ENCODE measurements at regions not wholly inside any gene's neighbourhood (a gene's known extent, or its start where the extent isn't known, plus 50 kb on each side); places are given as distances from the start of the nearest gene placed in this dataset.
A peak's percentile ranks its signal among the peaks of the same experiment; 100 is the strongest.

DNA sequence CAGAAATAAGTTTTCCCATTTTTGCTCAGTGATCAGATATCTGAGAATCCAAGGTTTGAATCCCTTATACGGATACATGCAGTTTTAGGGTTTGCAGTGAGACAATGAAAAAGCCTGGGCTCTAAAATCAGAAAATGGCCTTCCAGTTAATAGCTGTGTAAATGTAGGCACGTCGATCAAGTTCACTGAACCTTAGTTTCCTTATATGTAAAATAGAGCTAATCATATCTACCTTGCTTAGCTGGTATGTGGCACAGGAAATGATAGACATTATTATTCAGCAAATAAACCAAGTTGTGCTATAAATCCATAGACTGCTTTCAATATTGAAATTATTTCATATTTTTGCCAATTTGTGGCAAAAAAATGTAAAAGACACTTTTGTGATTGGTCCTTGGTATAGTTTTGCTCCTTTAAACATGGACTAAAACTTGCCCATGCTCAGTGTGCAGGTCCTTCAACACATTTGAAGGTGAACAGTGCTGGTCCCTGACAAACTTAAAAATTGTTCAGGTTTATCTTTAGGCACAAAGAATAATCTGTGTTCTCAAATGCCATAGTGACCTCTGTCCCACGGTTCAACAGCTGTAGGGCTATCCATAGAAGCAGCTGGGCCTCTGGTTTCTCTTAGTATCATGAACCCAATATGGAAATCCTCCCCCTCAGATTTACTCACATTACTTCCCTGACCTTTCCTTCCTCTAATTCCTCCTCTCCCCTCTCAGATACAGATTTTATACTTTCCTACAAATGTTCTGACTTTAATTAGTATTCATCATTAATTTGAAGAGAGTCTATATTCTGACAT is 51.0 kb downstream of the CCDC54 start:
- DNase-seq (ENCODE audit: low read depth in 1 of 2, low spot score in 1 of 2): no peak

DNA sequence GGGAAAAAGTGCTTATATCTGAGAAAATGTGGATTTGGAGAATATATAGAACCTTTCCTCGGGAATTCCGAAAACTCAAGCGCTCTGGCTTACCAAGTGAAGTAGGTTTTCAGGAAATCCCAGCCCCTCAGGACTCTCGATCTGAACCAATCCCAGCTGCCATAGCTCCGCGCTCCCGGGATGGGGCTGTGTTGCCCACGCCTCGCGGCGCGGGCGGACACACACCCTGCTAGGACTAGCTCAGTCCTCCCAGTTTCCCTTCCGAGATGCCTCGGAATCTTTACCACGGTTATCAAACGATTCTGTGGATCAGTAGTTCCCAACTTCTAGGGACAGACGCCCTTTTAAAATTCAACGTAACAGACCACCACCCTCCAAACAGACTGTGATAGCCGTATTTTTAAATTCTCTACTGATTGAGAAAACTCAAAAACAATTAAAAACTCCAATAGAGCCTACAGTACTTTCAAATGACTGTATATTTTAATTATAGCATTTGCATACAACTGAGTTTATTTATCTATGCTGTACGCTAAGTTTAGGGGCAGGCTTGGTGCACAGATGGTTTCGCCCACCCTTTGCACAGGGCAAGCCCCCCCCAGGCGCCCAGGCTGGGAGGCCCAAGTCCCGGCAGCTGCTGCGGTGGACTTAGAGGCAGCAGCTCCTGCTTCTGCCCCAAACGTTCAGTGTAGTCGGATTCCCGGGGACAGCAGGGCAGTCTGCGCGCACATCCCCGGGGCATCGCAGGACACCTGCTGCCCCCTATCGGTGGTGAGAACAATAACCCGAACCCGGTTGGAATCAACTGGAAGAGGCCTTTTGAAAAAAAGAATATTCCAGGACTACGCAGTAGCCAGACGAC is 52.3 kb downstream of the CCDC54 start:
- DNase-seq (ENCODE audit: low read depth in 1 of 2, low spot score in 1 of 2): peak; percentile 33 to 37

- DNase-seq (ENCODE audit: low read depth in 1 of 2, low spot score in 1 of 2): no peak
These were observed 53.2 kb downstream of the CCDC54 start for GRCh38 chr3:107430214-107430995.

DNA sequence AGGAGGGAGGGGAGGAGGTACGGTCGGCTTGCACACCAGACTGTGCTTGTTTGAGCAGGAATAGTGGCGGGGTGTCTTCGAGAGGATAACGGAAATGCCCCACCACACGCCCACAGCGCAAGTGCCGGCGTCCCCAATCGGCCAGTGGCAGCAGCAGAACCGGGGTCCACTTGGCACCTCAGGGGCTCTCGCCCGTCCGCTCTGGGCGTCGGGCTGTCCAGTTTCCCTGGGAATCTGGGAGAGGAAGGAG is 53.7 kb downstream of the CCDC54 start:
- DNase-seq (ENCODE audit: low read depth in 1 of 2, low spot score in 1 of 2): no peak

GRCh38 chr3:107431246-107432012 is 54.2 kb downstream of the CCDC54 start:
- DNase-seq (ENCODE audit: low read depth in 1 of 2, low spot score in 1 of 2): peak; percentile 15 to 23

DNA sequence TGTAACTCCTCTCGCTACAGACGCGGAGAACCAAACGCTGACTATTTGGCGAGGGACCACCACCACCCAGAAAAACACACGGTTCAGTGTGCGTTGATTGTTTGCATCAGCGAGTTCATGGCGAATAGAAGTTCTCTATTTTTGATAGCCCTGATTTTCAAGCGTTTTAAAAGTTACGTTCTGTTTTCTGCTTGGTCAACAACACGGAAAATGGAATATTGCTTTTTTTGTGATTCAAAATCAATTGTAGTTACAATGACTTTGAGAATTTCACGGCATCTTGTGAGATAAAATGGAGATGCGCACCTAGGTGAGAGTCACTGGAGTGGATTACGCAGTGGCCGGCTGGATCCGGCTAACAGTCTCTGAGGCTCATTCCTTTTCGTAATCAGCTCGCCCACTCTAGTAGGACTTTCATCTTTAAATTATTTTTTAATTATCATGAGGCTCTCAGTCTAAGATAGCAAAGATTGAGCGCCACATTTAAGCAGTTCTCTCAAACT is 54.8 kb downstream of the CCDC54 start:
- no peak for DNase-seq (ENCODE audit: low read depth in 1 of 2, low spot score in 1 of 2)

DNA sequence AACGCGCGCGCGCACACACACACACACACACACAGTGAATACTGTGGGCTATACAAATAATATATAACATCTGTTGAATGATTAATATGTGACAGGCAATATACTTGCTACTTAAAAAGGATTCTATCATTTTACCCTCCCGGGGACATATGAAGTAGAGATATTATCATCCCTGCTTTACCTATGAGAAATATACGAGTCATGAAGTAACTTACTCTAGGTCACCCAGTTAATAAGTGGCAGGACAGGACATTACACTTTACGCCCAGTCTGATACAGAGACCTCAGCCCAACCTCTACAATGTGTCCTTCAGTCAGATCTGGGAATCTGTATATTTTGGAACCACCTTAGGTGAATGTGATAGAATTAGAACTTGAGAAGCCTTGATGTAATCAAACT is 55.4 kb downstream of the CCDC54 start:
- no peak for DNase-seq (ENCODE audit: low read depth in 1 of 2, low spot score in 1 of 2)

GRCh38 chr3:107436029-107436428 is 58.8 kb downstream of the CCDC54 start:
- no peak for DNase-seq (ENCODE audit: low read depth in 1 of 2, low spot score in 1 of 2)

DNA sequence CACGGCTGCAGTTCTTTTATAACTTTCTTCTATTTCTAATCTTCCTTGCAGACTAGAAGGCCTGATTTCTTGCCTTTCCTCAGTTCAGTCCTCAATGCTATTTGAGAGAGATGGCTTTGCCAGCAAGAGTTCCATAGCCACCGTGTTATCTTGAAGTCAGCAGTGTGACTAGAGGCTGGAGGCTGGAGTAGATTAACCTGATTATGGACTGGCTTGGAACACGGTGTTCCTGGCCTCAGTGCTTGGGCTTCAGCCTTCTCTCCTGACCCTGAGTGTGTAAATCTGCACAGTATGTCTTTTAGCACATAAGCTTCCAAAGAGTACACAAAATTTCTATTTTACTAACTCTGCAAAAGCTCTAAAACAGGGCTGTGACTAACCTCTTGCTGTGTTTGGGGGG is 61.4 kb downstream of the CCDC54 start:
- no peak for DNase-seq (ENCODE audit: low read depth in 1 of 2, low spot score in 1 of 2)

- no peak for DNase-seq (ENCODE audit: low read depth in 1 of 2, low spot score in 1 of 2)
These were observed 64.4 kb downstream of the CCDC54 start for GRCh38 chr3:107441617-107442016.

- DNase-seq (ENCODE audit: low read depth in 1 of 2, low spot score in 1 of 2): no peak
These were observed 66.2 kb downstream of the CCDC54 start for GRCh38 chr3:107443461-107443860.

GRCh38 chr3:107446706-107447105 is 69.5 kb downstream of the CCDC54 start:
- no peak for DNase-seq (ENCODE audit: low read depth in 1 of 2, low spot score in 1 of 2)

DNA sequence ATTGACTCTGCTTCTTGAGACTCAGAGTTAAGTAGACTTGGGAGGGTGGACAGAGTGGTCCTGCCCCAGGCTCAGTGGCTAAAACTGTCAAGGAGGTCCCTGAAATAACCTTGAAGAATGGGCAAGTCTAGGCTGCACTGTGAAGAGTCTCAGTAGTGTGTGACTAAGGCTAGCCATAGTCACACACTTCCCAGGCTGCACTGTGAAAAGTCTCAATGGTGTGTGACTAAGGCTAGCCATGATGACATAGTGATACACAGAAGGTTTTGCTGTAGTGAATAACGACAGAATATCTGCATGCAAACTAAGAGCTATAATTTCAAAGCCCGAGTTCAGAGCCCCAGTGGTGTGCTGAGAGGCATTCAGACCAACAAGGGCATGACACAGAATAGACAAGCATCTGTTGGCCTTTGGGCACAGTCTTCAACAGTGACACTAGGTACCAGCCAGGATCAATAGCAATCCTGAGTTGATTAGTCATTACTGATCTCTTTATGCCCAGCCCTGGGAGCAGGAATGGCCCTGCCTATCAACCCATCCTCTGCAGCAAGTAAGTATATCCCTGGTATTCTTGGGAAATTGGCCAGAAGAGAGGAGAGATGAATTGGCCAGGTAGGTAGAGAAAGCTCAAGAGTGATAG is 72.4 kb upstream of the BBX start:
- no peak for DNase-seq (ENCODE audit: low read depth in 1 of 2, low spot score in 1 of 2)

DNA sequence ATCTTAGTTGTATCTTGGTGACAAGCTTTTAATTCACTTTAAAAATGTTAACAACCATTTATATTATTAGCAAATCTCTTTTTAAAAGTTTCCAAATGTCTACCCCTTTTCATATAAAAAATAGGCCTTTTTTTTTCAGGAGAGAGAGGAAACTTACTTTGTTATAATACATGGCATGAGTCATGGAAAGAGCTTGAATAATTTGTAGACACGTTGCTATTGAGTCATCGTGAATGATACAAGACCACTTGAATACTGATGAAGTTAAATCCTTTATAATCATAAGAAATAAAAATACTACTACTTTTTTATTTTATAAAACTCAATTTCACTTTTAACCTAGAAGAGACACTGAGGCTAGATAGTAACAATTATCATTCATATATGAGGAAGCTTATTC is 70.3 kb upstream of the BBX start:
- no peak for DNase-seq (ENCODE audit: low read depth in 1 of 2, low spot score in 1 of 2)

GRCh38 chr3:107453504-107453903 is 69.3 kb upstream of the BBX start:
- DNase-seq (ENCODE audit: low read depth in 1 of 2, low spot score in 1 of 2): no peak

GRCh38 chr3:107455621-107456020 is 67.1 kb upstream of the BBX start:
- DNase-seq (ENCODE audit: low read depth in 1 of 2, low spot score in 1 of 2): no peak

DNA sequence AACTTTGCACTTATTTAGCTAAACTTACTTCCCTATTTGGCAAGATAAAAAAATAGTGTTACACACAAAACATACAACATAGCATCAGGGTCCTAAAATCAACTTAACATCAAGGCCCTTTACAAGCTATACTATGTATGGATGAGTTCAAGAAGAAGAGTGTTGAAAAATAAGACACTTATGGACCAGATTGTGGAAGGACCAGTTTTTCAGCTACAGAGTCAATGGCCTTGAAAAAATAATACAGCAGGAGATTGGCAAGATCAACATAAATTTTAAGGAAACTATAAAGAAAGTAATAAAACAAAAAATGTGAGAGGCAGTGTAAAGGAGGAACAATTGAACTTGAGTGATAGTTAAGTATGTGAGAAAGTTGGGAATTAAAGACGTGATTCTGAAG is 66.3 kb upstream of the BBX start:
- no peak for DNase-seq (ENCODE audit: low read depth in 1 of 2, low spot score in 1 of 2)

DNA sequence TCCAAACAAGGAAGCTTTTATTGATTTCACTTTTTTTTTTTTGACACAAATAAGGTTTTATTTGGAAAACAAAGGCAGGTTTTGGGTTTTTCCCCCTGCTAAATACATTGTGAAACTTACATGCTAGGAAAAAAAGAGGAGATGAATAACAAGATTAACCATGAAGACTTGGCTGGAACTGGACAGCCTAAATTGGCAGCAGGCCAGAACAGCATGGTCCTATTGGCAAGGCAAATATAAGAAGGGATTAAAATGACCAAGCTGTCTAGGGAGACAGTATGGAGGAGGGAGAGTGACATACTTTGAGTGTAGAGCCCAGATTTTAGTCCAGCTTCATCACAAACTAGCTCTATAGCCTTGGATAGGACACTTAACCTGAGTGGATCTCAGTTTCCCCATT is 63.9 kb upstream of the BBX start:
- no peak for DNase-seq (ENCODE audit: low read depth in 1 of 2, low spot score in 1 of 2)

DNA sequence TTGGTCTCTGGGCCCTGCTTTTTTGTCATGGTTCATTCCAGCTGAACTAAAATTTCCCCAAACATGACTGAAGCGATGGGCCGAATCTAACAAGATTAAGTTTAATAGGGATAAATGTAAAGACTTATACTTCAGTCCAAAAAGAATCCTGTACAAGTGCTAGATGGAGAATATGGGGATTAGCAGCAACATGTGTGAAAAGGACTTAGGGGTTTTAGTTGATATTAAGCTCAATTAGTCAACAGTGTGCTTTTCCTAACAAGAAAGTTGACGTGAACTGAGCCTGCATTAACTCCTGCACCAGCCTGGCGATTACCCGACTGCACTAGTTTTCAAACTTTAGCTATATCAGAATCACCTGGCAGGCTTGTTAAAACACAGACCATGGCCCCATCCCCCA is 61.0 kb upstream of the BBX start:
- no peak for DNase-seq (ENCODE audit: low read depth in 1 of 2, low spot score in 1 of 2)

- DNase-seq (ENCODE audit: low read depth in 1 of 2, low spot score in 1 of 2): no peak
These were observed 58.7 kb upstream of the BBX start for GRCh38 chr3:107464037-107464436.
